ENCODE measurements at regions not wholly inside any gene's neighbourhood (a gene's known extent, or its start where the extent isn't known, plus 50 kb on each side); places are given as distances from the start of the nearest gene placed in this dataset.

DNA sequence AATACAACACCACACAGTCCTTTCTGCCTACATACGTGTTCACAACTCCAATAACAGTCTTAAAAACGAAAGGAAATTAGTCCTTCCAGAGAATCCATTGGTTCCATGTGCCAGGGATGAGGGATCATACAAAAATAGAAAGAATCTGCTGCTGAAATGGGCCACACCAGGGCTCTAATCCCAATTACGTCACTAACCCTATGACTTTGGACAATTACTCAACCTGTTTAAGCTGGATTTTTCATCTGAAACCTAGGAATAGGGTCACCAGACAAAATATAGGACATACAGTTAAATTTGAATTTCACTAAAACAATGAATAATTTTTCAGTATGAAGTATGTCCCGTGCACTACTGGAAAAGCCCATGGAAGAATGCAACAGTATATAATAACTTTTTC lies 264.7 kb downstream of the YTHDC2 start:
- Histone ChIP-seq H3K4me3 (no peak overlapping the region), H3F3A (ENCODE audit: insufficient read depth) (no peaks in the 10 kb centered on the region), H3K79me2 (ENCODE audit: insufficient read depth) (no peaks in the 10 kb centered on the region), H3K9me2 (ENCODE audit: insufficient read depth) (no peaks in the 10 kb centered on the region), H2AFZ (no peak overlapping the region), H3K27me3 (replicated peaks; ENCODE audit: insufficient read depth) (no peaks in the 10 kb centered on the region), H3K9ac (no peak overlapping the region), H3K36me3 (ENCODE audit: low read depth) (no peaks in the 10 kb centered on the region), H3K4me2 (ENCODE audit: unreplicated experiment) (no peak overlapping the region), H3K4me1 (ENCODE audit: insufficient read depth) (no peaks in the 10 kb centered on the region), H3K9me3 (ENCODE audit: low read depth) (no peaks in the 10 kb centered on the region), H4K20me1 (ENCODE audit: insufficient read depth) (no peaks in the 10 kb centered on the region), H3K27ac (no peak overlapping the region)
- DNase-seq: no peak
- WGBS, 2 experiments (ENCODE audit: low coverage in 1 of 2, low lambda C conversion rate in 2 of 2, missing lambda C conversion rate in 2 of 2): 10% methylated on average over 4 of the region's 4 CpGs
- in situ Hi-C loops (cut with MboI): no loop called here
- TF ChIP-seq EZH2 (IDR thresholded peaks at IDR 0.05; ENCODE audit: insufficient read depth, poor library complexity, severe bottlenecking): no peak
- no peak for TF ChIP-seq EZH2phosphoT487 (IDR thresholded peaks at IDR 0.05; ENCODE audit: insufficient read depth, low read depth)

DNA sequence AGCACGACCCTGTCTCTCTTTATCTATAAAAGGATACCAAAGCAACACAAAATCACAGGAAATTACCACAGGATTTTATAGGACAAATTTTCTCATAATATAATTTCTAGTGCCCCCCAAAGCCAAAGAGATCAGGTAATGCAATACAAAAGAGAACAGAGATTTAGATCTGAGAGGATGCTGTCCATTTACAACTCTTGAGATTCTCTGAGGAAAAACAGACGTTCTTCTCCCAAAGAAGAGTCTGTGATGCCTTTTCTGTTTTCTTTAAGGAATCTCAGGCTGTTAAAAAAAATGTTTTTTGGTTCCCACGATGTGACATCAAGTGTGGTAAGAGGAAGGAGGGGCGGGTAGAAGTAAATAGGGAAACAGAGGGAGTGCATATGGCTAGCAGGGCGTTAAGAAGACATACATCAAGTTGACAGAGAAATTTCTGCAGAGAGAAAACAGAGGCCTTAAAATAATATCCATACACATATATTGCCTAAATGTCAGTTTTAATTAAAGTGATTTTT lies 274.7 kb downstream of the YTHDC2 start:
- H3K27ac ChIP-seq: no peak overlapping the region
- no peak for TF ChIP-seq EZH2phosphoT487 (IDR thresholded peaks at IDR 0.05; ENCODE audit: insufficient read depth, low read depth)
- no peak overlapping the region for H3K9ac ChIP-seq

DNA sequence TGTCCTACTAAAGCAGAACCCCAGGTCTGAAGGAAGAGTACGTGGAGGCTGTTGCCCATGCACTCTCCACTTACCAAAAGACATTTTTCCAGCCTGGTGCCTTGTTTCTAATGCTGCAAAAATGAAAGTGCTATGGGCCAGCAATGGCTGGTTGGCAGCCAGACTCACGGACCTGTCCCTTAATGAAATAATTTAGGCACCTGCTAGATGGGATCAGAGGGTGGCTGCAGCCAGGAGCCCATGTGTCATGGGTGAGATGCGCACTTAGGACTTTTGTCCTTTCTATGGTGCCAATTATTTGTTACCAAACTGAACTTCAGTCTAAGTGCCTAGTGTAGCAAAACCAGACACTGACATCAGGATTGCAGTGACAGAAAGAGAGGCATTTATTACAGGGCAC lies 276.3 kb downstream of the YTHDC2 start:
- Histone ChIP-seq H2AFZ (no peak overlapping the region), H3K79me2 (ENCODE audit: insufficient read depth) (no peaks in the 10 kb centered on the region), H4K20me1 (ENCODE audit: insufficient read depth) (no peaks in the 10 kb centered on the region), H3K36me3 (ENCODE audit: low read depth) (no peaks in the 10 kb centered on the region), H3K9me2 (ENCODE audit: insufficient read depth) (no peaks in the 10 kb centered on the region), H3K4me2 (ENCODE audit: unreplicated experiment) (no peak overlapping the region), H3K27me3 (replicated peaks; ENCODE audit: insufficient read depth) (no peaks in the 10 kb centered on the region), H3K9me3 (ENCODE audit: low read depth) (no peaks in the 10 kb centered on the region), H3K27ac (no peak overlapping the region), H3F3A (ENCODE audit: insufficient read depth) (no peaks in the 10 kb centered on the region), H3K4me1 (ENCODE audit: insufficient read depth) (no peaks in the 10 kb centered on the region), H3K9ac (no peak overlapping the region), H3K4me3 (no peak overlapping the region)
- 27 to 41% methylated on average over 3 of the region's 3 CpGs for WGBS, 2 experiments (ENCODE audit: low coverage in 1 of 2, low lambda C conversion rate in 2 of 2, missing lambda C conversion rate in 2 of 2)
- TF ChIP-seq EZH2 (IDR thresholded peaks at IDR 0.05; ENCODE audit: insufficient read depth, poor library complexity, severe bottlenecking) (no peak), EZH2phosphoT487 (IDR thresholded peaks at IDR 0.05; ENCODE audit: insufficient read depth, low read depth) (no peak)
- in situ Hi-C loops (cut with MboI): no loop called here
- no peak for DNase-seq

More for the DNA sequence above, 274.7 kb downstream of the YTHDC2 start:
- no peaks in the 10 kb centered on the region for H3K79me2 ChIP-seq (ENCODE audit: insufficient read depth)
- no peak for DNase-seq
- no peak overlapping the region for H3K4me2 ChIP-seq (ENCODE audit: unreplicated experiment)
- H4K20me1 ChIP-seq (ENCODE audit: insufficient read depth): no peaks in the 10 kb centered on the region
- H3K9me2 ChIP-seq (ENCODE audit: insufficient read depth): no peaks in the 10 kb centered on the region
- no peak overlapping the region for H3K4me3 ChIP-seq
- no peaks in the 10 kb centered on the region for H3K4me1 ChIP-seq (ENCODE audit: insufficient read depth)
- no peaks in the 10 kb centered on the region for H3K27me3 ChIP-seq (replicated peaks; ENCODE audit: insufficient read depth)
- in situ Hi-C loops (cut with MboI): no loop called here
- 7 to 9% methylated on average over 5 of the region's 5 CpGs for WGBS, 2 experiments (ENCODE audit: low coverage in 1 of 2, low lambda C conversion rate in 2 of 2, missing lambda C conversion rate in 2 of 2)
- no peaks in the 10 kb centered on the region for H3K9me3 ChIP-seq (ENCODE audit: low read depth)
- no peaks in the 10 kb centered on the region for H3F3A ChIP-seq (ENCODE audit: insufficient read depth)
- H2AFZ ChIP-seq: no peak overlapping the region
- H3K36me3 ChIP-seq (ENCODE audit: low read depth): no peaks in the 10 kb centered on the region

DNA sequence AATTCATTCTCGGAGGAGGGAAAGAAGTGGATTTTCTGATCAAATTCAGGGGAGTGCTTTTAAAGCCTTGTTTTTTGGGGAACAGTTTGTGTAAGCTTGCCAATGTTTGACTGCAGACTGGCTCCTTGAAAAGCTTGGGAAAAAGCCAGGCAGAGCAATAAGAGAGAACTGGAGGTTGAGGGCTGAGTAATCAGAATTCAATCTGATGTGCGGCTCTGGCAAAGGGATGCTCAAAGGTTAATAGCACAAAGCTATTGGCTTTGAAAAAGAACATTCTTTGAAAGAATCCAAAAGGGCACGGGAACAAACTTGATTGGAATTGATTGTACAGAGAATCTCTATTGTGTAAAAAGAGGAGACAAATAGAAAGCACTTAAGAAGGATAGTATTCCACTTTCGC lies 279.3 kb downstream of the YTHDC2 start:
- H3F3A ChIP-seq (ENCODE audit: insufficient read depth): no peaks in the 10 kb centered on the region
- no peak overlapping the region for H2AFZ ChIP-seq
- WGBS, 2 experiments (ENCODE audit: low coverage in 1 of 2, low lambda C conversion rate in 2 of 2, missing lambda C conversion rate in 2 of 2): 52 to 58% methylated on average over 4 of the region's 4 CpGs
- in situ Hi-C loops (cut with MboI): no loop called here
- H3K4me3 ChIP-seq: no peak overlapping the region
- H3K9me2 ChIP-seq (ENCODE audit: insufficient read depth): no peaks in the 10 kb centered on the region
- no peaks in the 10 kb centered on the region for H3K9me3 ChIP-seq (ENCODE audit: low read depth)
- no peaks in the 10 kb centered on the region for H4K20me1 ChIP-seq (ENCODE audit: insufficient read depth)
- TF ChIP-seq EZH2 (IDR thresholded peaks at IDR 0.05; ENCODE audit: insufficient read depth, poor library complexity, severe bottlenecking) (no peak), EZH2phosphoT487 (IDR thresholded peaks at IDR 0.05; ENCODE audit: insufficient read depth, low read depth) (no peak)
- H3K4me2 ChIP-seq (ENCODE audit: unreplicated experiment): no peak overlapping the region
- no peaks in the 10 kb centered on the region for H3K36me3 ChIP-seq (ENCODE audit: low read depth)
- no peaks in the 10 kb centered on the region for H3K4me1 ChIP-seq (ENCODE audit: insufficient read depth)
- H3K27ac ChIP-seq: no peak overlapping the region
- no peaks in the 10 kb centered on the region for H3K79me2 ChIP-seq (ENCODE audit: insufficient read depth)
- H3K9ac ChIP-seq: no peak overlapping the region
- no peak for DNase-seq
- H3K27me3 ChIP-seq (replicated peaks; ENCODE audit: insufficient read depth): no peaks in the 10 kb centered on the region; the same call in 1 of the 2 replicates

DNA sequence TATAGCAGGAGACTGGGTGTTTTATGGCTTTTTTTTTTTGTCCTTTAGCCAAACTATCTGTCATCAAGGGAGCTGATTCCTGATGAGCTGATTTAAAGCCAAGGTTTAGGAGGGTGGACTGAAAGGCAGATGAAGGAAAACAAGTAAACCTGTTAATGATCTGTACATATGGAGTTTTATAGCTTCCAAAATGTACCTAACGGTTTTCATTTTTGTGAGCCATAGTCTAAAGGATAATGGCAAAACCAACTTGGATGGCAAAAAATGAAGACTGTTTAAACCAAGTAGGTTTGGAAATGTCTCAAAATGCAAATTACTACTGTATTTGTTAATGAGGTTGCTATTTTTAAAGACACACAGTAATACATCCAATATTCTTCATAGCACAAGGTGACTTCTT lies 281.5 kb downstream of the YTHDC2 start:
- no peaks in the 10 kb centered on the region for H3K36me3 ChIP-seq (ENCODE audit: low read depth)
- H3K9ac ChIP-seq: no peak overlapping the region
- H3K27ac ChIP-seq: no peak overlapping the region
- DNase-seq: no peak
- peaks cover 4% of the 10 kb centered on the region; the same call in 1 of the 2 replicates for H3K27me3 ChIP-seq (replicated peaks; ENCODE audit: insufficient read depth)
- TF ChIP-seq EZH2 (IDR thresholded peaks at IDR 0.05; ENCODE audit: insufficient read depth, poor library complexity, severe bottlenecking) (no peak), EZH2phosphoT487 (IDR thresholded peaks at IDR 0.05; ENCODE audit: insufficient read depth, low read depth) (no peak)
- no peak overlapping the region for H3K4me2 ChIP-seq (ENCODE audit: unreplicated experiment)
- H3F3A ChIP-seq (ENCODE audit: insufficient read depth): no peaks in the 10 kb centered on the region
- no peaks in the 10 kb centered on the region for H3K9me3 ChIP-seq (ENCODE audit: low read depth)
- H3K4me1 ChIP-seq (ENCODE audit: insufficient read depth): no peaks in the 10 kb centered on the region
- WGBS, 2 experiments (ENCODE audit: low coverage in 1 of 2, low lambda C conversion rate in 2 of 2, missing lambda C conversion rate in 2 of 2): 22 to 24% methylated on average over 1 of the region's 1 CpG
- no peak overlapping the region for H2AFZ ChIP-seq
- no peaks in the 10 kb centered on the region for H4K20me1 ChIP-seq (ENCODE audit: insufficient read depth)
- H3K9me2 ChIP-seq (ENCODE audit: insufficient read depth): no peaks in the 10 kb centered on the region
- no peak overlapping the region for H3K4me3 ChIP-seq
- H3K79me2 ChIP-seq (ENCODE audit: insufficient read depth): no peaks in the 10 kb centered on the region
- in situ Hi-C loops (cut with MboI): no loop called here
